SK-N-MC (cell line): ENCODE measurements at regions not wholly inside any gene's neighbourhood (a gene's known extent, or its start where the extent isn't known, plus 50 kb on each side); places are given as distances from the start of the nearest gene placed in this dataset.

Experiments used
- EZH2 ChIP-seq: fragments of 200-600 bp; sonication (generic); IDR thresholded peaks from one replicate; pipeline ENCODE4 v1.6.1; 2017; ENCODE audit warnings: antibody characterized with exemption
- POLR2AphosphoS5 ChIP-seq: IDR thresholded peaks from 2 replicates; pipeline ENCODE4 v1.6.1; 2012; ENCODE audit warnings: mild to moderate bottlenecking, low read depth, low read length, borderline replicate concordance

GRCh38 chr4:155491336-155492120 lies 114.8 kb upstream of the MAP9 start:
- TF ChIP-seq POLR2AphosphoS5: no peak
- no peak for TF ChIP-seq EZH2
